ENCODE measurements at regions not wholly inside any gene's neighbourhood (a gene's known extent, or its start where the extent isn't known, plus 50 kb on each side); places are given as distances from the start of the nearest gene placed in this dataset.

- no peaks in the 10 kb centered on the region for H3K4me1 ChIP-seq (ENCODE audit: insufficient read depth, low read length)
- H3K27ac Mint-ChIP-seq: no peak overlapping the region
- no peaks in the 10 kb centered on the region for H3K27me3 ChIP-seq (ENCODE audit: control insufficient read depth in 1 of 2, insufficient read depth in 2 of 2, low read length in 2 of 2)
- intact Hi-C loops (cut with DNase I, micrococcal nuclease): no loop called here
- H3K9me3 Mint-ChIP-seq: peaks cover 13% of the 10 kb centered on the region
- H3K27me3 Mint-ChIP-seq: no peaks in the 10 kb centered on the region
- no peaks in the 10 kb centered on the region for H3K36me3 Mint-ChIP-seq (ENCODE audit: low read depth)
- ATAC-seq (ENCODE audit: poor library complexity): no peak
- H3K4me1 Mint-ChIP-seq (ENCODE audit: low read depth): no peaks in the 10 kb centered on the region
- H3K4me3 Mint-ChIP-seq: no peak overlapping the region
- POLR2A ChIA-PET: no interaction called here
- no peaks in the 10 kb centered on the region for H3K36me3 ChIP-seq (ENCODE audit: insufficient read depth, low read length)
- TF ChIP-seq CTCF (IDR thresholded peaks at IDR 0.05): no peak
- H3K4me3 ChIP-seq (ENCODE audit: low read length): no peak overlapping the region
- DNase-seq: no peak
- CTCF ChIA-PET: no interaction called here
- H3K27ac ChIP-seq (ENCODE audit: low read depth in 1 of 2, low read length in 2 of 2): no peak overlapping the region
- H3K9me3 ChIP-seq (ENCODE audit: control insufficient read depth in 1 of 2, insufficient read depth in 1 of 2, low read length in 2 of 2): peaks cover 0 to 4% of the 10 kb centered on the region in 2 experiments
These were observed 523.2 kb upstream of the IGFBP3 start for GRCh38 chr7:46444256-46444655.

GRCh38 chr7:46440186-46440585, 519.1 kb upstream of the IGFBP3 start:
- Mint-ChIP-seq H3K4me1 (ENCODE audit: low read depth) (no peaks in the 10 kb centered on the region), H3K36me3 (ENCODE audit: low read depth) (no peaks in the 10 kb centered on the region), H3K4me3 (no peak overlapping the region), H3K9me3 (peaks cover 7% of the 10 kb centered on the region), H3K27me3 (no peaks in the 10 kb centered on the region), H3K27ac (no peak overlapping the region)
- H3K27ac ChIP-seq (ENCODE audit: low read depth in 1 of 2, low read length in 2 of 2): no peak overlapping the region
- TF ChIP-seq CTCF (IDR thresholded peaks at IDR 0.05): no peak
- H3K36me3 ChIP-seq (ENCODE audit: insufficient read depth, low read length): no peaks in the 10 kb centered on the region
- no peaks in the 10 kb centered on the region for H3K27me3 ChIP-seq (ENCODE audit: control insufficient read depth in 1 of 2, insufficient read depth in 2 of 2, low read length in 2 of 2)
- no peak overlapping the region for H3K4me3 ChIP-seq (ENCODE audit: low read length)
- ChIA-PET CTCF (no interaction called here), POLR2A (no interaction called here)
- intact Hi-C loops (cut with DNase I, micrococcal nuclease): no loop called here
- no peaks in the 10 kb centered on the region for H3K4me1 ChIP-seq (ENCODE audit: insufficient read depth, low read length)
- DNase-seq (no peak), ATAC-seq (ENCODE audit: poor library complexity) (no peak)
- peaks cover 0 to 4% of the 10 kb centered on the region in 2 experiments for H3K9me3 ChIP-seq (ENCODE audit: control insufficient read depth in 1 of 2, insufficient read depth in 1 of 2, low read length in 2 of 2)

- intact Hi-C loops (cut with DNase I, micrococcal nuclease): no loop called here
- CTCF ChIA-PET: no interaction called here
These were observed 511.6 kb upstream of the IGFBP3 start for GRCh38 chr7:46432708-46433107.

More at GRCh38 chr7:46432708-46433107, 511.6 kb upstream of the IGFBP3 start:
- H3K36me3 Mint-ChIP-seq (ENCODE audit: low read depth): no peaks in the 10 kb centered on the region
- H3K9me3 ChIP-seq (ENCODE audit: control insufficient read depth in 1 of 2, insufficient read depth in 1 of 2, low read length in 2 of 2): no peaks in the 10 kb centered on the region
- H3K27me3 ChIP-seq (ENCODE audit: control insufficient read depth in 1 of 2, insufficient read depth in 2 of 2, low read length in 2 of 2): no peaks in the 10 kb centered on the region
- DNase-seq (no peak), ATAC-seq (ENCODE audit: poor library complexity) (no peak)
- peaks cover 9% of the 10 kb centered on the region for H3K9me3 Mint-ChIP-seq
- H3K4me3 Mint-ChIP-seq: no peak overlapping the region
- no peaks in the 10 kb centered on the region for H3K4me1 Mint-ChIP-seq (ENCODE audit: low read depth)
- H3K36me3 ChIP-seq (ENCODE audit: insufficient read depth, low read length): no peaks in the 10 kb centered on the region
- TF ChIP-seq CTCF (IDR thresholded peaks at IDR 0.05): no peak
- H3K4me1 ChIP-seq (ENCODE audit: insufficient read depth, low read length): no peaks in the 10 kb centered on the region
- no peaks in the 10 kb centered on the region for H3K27me3 Mint-ChIP-seq
- POLR2A ChIA-PET: no interaction called here
- no peak overlapping the region for H3K27ac Mint-ChIP-seq
- H3K27ac ChIP-seq (ENCODE audit: low read depth in 1 of 2, low read length in 2 of 2): no peak overlapping the region
- H3K4me3 ChIP-seq (ENCODE audit: low read length): no peak overlapping the region

Data from CD4-positive, alpha-beta T cell (primary cell).